SU-DHL-6 (cell line): ENCODE measurements at regions not wholly inside any gene's neighbourhood (a gene's known extent, or its start where the extent isn't known, plus 50 kb on each side); places are given as distances from the start of the nearest gene placed in this dataset.

Experiments used
- CTCF ChIP-seq: fragments of 200-600 bp; sonication (generic); IDR thresholded peaks from one replicate; pipeline ENCODE4 v1.5.1; 2017; ENCODE audit warnings: antibody characterized with exemption, mild to moderate bottlenecking, low read length, moderate library complexity; ENCODE audit not compliant: insufficient read depth, poor library complexity, severe bottlenecking
- EZH2phosphoT487 ChIP-seq: fragments of 200-600 bp; sonication (generic), shearing (Covaris generic); conservative IDR thresholded peaks from 2 replicates; pipeline ENCODE4 v1.6.1; 2018; ENCODE audit warnings: mild to moderate bottlenecking, antibody characterized with exemption, low read length, moderate library complexity, mixed read lengths

- TF ChIP-seq CTCF (no peak), EZH2phosphoT487 (no peak)
Measured at GRCh38 chr1:5341471-5341870, 650.8 kb downstream of the NPHP4 start.
